Thyroid gland (tissue), 4 donors: ENCODE measurements at regions not wholly inside any gene's neighbourhood (a gene's known extent, or its start where the extent isn't known, plus 50 kb on each side); places are given as distances from the start of the nearest gene placed in this dataset.

ENCODE experiments used
- DNase-seq, 2 donors: peaks; one replicate each; pipeline ENCODE4 v3.0.0-alpha.2; 2019
- H3K27ac ChIP-seq, 3 donors: fragments of 200-600 bp; sonication (generic); 1 replicate in 2 of 3; 2 replicates in 1 of 3; pipeline ENCODE4 v1.5.1; 2016 to 2019; ENCODE audit warnings: mild to moderate bottlenecking in 1 of 3, moderate library complexity in 1 of 3
- H3K27me3 ChIP-seq: fragments of 200-600 bp; sonication (generic); one replicate; pipeline ENCODE4 v1.5.1; 2019
- H3K36me3 ChIP-seq, 2 donors: fragments of 200-600 bp; sonication (generic); one replicate each; pipeline ENCODE4 v1.5.1; 2016 to 2019
- H3K4me1 ChIP-seq, 2 donors: fragments of 200-600 bp; sonication (generic); one replicate each; pipeline ENCODE4 v1.5.1; 2017 to 2019
- H3K4me3 ChIP-seq, 3 donors: fragments of 200-600 bp; sonication (generic); replicated peaks in 1 of 3; 1 replicate in 2 of 3; 2 replicates in 1 of 3; pipeline ENCODE4 v1.5.1; 2016; ENCODE audit warnings: mild to moderate bottlenecking in 1 of 3
- H3K9me3 ChIP-seq: fragments of 200-600 bp; sonication (generic); one replicate; pipeline ENCODE4 v1.5.1; 2017
- POLR2A ChIP-seq, 2 donors: fragments of 450-650 bp; IDR thresholded peaks; one replicate each; pipeline ENCODE4 v1.6.1; 2017; ENCODE audit warnings: antibody characterized with exemption in 2 of 2, mild to moderate bottlenecking in 2 of 2, moderate library complexity in 1 of 2
- WGBS, 2 donors: methylation state at CpG; one replicate each; pipeline ENCODE4 v1.1.5; 2017; 5-methylcytosine and 5-hydroxymethylcytosine counted together
- intact Hi-C: fragments of 100-400 bp; cut with DNase I; formaldehyde crosslinking; loops from one replicate; pipeline ENCODE4 v1.15.1; 2023
- TF ChIP-seq, protein P1 (sequence below), 6 experiments: fragments of 200-600 bp in 3 of 6; fragments of 450-650 bp in 3 of 6; sonication (generic) in 3 of 6; IDR thresholded peaks; one replicate each; pipeline ENCODE4 v1.5.1; 2016 to 2019; ENCODE audit warnings: antibody characterized with exemption in 6 of 6, mild to moderate bottlenecking in 2 of 6, inconsistent platforms in 1 of 6, moderate library complexity in 1 of 6

DNA sequence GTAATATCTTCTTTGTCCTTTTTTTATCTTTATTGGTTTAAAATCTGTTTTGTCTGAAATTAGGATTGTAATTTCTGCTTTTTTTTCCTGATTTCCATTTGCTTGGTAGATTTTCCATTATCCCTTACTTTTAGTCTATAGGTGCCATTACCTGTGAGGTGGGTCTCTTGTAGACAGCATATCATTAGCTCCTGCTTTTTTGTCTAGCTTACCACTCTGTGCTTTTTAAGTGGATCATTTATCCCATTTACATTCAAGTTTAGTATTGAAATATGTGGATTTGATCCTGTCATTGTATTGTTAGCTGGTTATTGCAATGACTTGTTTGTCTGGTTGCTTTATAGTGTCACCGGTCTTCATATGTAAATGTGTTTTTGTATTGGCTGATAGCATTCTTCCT lies 958.6 kb upstream of the SLIT2 start:
- DNase-seq: no peak
- intact Hi-C loops: no loop called here
- 54 to 98% methylated on average over 1 of the region's 1 CpG for WGBS, 2 donors
- no peak overlapping the region for H3K4me3 ChIP-seq
- TF ChIP-seq, protein P1, sequence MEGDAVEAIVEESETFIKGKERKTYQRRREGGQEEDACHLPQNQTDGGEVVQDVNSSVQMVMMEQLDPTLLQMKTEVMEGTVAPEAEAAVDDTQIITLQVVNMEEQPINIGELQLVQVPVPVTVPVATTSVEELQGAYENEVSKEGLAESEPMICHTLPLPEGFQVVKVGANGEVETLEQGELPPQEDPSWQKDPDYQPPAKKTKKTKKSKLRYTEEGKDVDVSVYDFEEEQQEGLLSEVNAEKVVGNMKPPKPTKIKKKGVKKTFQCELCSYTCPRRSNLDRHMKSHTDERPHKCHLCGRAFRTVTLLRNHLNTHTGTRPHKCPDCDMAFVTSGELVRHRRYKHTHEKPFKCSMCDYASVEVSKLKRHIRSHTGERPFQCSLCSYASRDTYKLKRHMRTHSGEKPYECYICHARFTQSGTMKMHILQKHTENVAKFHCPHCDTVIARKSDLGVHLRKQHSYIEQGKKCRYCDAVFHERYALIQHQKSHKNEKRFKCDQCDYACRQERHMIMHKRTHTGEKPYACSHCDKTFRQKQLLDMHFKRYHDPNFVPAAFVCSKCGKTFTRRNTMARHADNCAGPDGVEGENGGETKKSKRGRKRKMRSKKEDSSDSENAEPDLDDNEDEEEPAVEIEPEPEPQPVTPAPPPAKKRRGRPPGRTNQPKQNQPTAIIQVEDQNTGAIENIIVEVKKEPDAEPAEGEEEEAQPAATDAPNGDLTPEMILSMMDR (IDR thresholded peaks at IDR 0.05): no peak
- no peak for TF ChIP-seq POLR2A (IDR thresholded peaks at IDR 0.05)
- no peaks in the 10 kb centered on the region for H3K4me1 ChIP-seq
- H3K27me3 ChIP-seq: no peaks in the 10 kb centered on the region
- no peaks in the 10 kb centered on the region for H3K36me3 ChIP-seq
- H3K27ac ChIP-seq: no peak overlapping the region
- H3K9me3 ChIP-seq: no peaks in the 10 kb centered on the region

DNA sequence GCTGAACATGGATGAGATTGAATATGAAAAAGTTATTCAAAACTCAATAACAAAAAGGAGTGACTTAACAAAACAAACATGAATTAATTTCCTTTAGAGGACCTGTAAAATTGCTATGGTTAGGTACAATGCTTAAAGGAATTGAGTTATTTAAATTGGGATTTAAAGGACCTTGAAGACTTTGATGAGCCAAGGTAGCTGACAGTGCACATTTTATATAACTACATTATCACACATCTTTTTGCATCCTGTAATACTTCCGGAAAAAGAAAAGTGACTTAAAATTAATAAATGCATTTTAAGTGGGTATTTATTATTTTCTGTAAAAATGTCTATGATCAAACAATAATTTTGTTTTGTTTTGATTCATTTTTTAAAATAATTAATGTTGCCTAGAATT lies 964.8 kb upstream of the SLIT2 start:
- intact Hi-C loops: no loop called here
- TF ChIP-seq, protein P1 (IDR thresholded peaks at IDR 0.05): no peak
- TF ChIP-seq POLR2A (IDR thresholded peaks at IDR 0.05): no peak
- WGBS, 2 donors: 94 to 95% methylated on average over 1 of the region's 1 CpG
- Histone ChIP-seq H3K27ac (no peak overlapping the region), H3K36me3 (no peaks in the 10 kb centered on the region), H3K27me3 (no peaks in the 10 kb centered on the region), H3K4me3 (no peak overlapping the region), H3K4me1 (no peaks in the 10 kb centered on the region), H3K9me3 (no peaks in the 10 kb centered on the region)
- no peak for DNase-seq

DNA sequence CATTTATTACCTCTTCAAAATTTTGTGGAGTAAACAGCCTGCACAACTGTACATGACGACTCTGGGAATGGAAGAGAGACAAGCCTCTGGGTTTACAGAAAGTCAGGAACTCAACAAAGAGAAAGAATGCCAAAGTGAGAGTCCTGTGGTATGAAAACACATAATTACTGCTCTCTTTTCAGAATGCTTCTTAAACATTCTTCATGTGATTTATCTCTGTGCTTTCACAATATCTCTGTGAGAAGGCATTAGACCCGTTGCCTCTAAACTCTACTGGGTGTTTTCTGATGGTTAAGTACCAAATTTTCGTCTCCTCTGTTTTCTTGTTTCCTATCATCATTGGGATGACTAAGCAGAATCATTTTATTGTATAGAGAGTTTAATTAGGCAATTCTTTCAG lies 966.6 kb upstream of the SLIT2 start:
- Histone ChIP-seq H3K9me3 (no peaks in the 10 kb centered on the region), H3K27ac (no peak overlapping the region), H3K36me3 (no peaks in the 10 kb centered on the region), H3K27me3 (no peaks in the 10 kb centered on the region), H3K4me1 (no peaks in the 10 kb centered on the region), H3K4me3 (no peak overlapping the region)
- DNase-seq: no peak
- intact Hi-C loops: no loop called here
- TF ChIP-seq, protein P1 (IDR thresholded peaks at IDR 0.05): no peak
- no peak for TF ChIP-seq POLR2A (IDR thresholded peaks at IDR 0.05)
- WGBS, 2 donors: 79 to 82% methylated on average over 3 of the region's 3 CpGs

DNA sequence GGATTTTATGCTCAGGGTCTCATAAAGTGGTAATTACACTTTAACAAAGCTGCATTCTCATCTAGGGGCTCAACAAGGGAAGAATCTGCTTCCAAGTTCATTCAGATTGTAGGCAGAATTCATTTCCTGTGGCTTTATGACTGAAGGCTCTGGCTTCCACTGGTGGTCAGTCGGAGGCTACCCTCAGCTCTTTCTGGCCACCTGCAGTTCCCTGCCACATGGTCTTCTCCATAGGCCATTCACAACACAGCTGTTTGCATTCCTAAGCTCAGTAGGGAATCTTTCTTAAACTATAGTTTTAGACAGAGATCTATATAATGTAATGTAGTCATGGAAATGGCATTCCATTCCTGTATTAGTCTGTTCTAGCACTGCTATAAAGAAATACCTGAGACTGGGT lies 973.0 kb upstream of the SLIT2 start:
- WGBS, 2 donors: 83 to 93% methylated on average over 1 of the region's 1 CpG
- H3K27me3 ChIP-seq: no peaks in the 10 kb centered on the region
- no peak overlapping the region for H3K27ac ChIP-seq
- intact Hi-C loops: no loop called here
- H3K9me3 ChIP-seq: no peaks in the 10 kb centered on the region
- DNase-seq: no peak
- TF ChIP-seq POLR2A (IDR thresholded peaks at IDR 0.05): no peak
- TF ChIP-seq, protein P1 (IDR thresholded peaks at IDR 0.05): no peak
- no peak overlapping the region for H3K4me3 ChIP-seq
- no peaks in the 10 kb centered on the region for H3K36me3 ChIP-seq
- no peaks in the 10 kb centered on the region for H3K4me1 ChIP-seq

DNA sequence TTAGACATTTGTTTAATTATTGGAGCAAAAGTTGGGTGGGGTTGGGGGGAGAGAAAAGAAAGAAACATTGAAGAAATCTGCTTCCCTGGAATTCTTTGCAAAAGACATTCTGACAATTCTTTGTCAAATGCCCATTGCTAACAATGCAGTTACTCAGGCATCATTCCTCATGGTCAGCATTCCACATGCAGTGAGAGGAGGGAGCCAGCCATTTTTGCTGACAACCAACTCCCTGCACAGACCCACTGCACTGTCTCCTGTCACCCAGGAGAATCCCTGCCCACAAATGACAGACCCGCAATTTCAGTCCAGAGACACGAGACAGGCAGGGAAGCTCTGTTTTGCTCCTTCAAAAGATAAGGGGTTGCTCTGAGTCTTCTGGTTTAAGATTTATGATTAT lies 985.1 kb upstream of the SLIT2 start:
- no peaks in the 10 kb centered on the region for H3K9me3 ChIP-seq
- TF ChIP-seq POLR2A (IDR thresholded peaks at IDR 0.05): no peak
- TF ChIP-seq, protein P1 (IDR thresholded peaks at IDR 0.05): no peak
- H3K36me3 ChIP-seq: no peaks in the 10 kb centered on the region
- H3K27me3 ChIP-seq: no peaks in the 10 kb centered on the region
- H3K4me3 ChIP-seq: no peak overlapping the region
- no peak for DNase-seq
- WGBS, 2 donors: 84 to 88% methylated on average over 2 of the region's 2 CpGs
- no peaks in the 10 kb centered on the region for H3K4me1 ChIP-seq
- intact Hi-C loops: no loop called here
- H3K27ac ChIP-seq: no peak overlapping the region
